Liver (tissue), 8 donors: ENCODE measurements at regions not wholly inside any gene's neighbourhood (a gene's known extent, or its start where the extent isn't known, plus 50 kb on each side); places are given as distances from the start of the nearest gene placed in this dataset.

Source experiments
- DNase-seq: peaks from one replicate; pipeline ENCODE4 v3.0.0-alpha.2; 2017; ENCODE audit warnings: low spot score
- H3K27ac ChIP-seq, 2 donors: one replicate each; pipeline ENCODE4 v1.7.0; 2013; ENCODE audit warnings: inconsistent platforms in 2 of 2, low read length in 2 of 2, control low read depth in 1 of 2, low read depth in 1 of 2, mild to moderate bottlenecking in 1 of 2
- H3K27me3 ChIP-seq, 4 donors: one replicate each; pipeline versions ENCODE4 v1.6.1 to v1.7.0; 2013; ENCODE audit warnings: low read length in 3 of 4, inconsistent platforms in 1 of 4, mild to moderate bottlenecking in 1 of 4, moderate library complexity in 1 of 4; ENCODE audit not compliant: control insufficient read depth in 4 of 4, insufficient read depth in 4 of 4
- H3K36me3 ChIP-seq, 4 donors: one replicate each; pipeline versions ENCODE4 v1.6.1 to v1.7.0; 2013; ENCODE audit warnings: low read length in 3 of 4, mild to moderate bottlenecking in 3 of 4, low read depth in 1 of 4, moderate library complexity in 1 of 4; ENCODE audit not compliant: control insufficient read depth in 4 of 4, insufficient read depth in 3 of 4
- H3K4me1 ChIP-seq, 4 donors: one replicate each; pipeline versions ENCODE4 v1.6.1 to v1.7.0; 2013; ENCODE audit warnings: low read length in 3 of 4, mild to moderate bottlenecking in 3 of 4, moderate library complexity in 1 of 4; ENCODE audit not compliant: control insufficient read depth in 4 of 4, insufficient read depth in 4 of 4
- H3K4me3 ChIP-seq, 3 donors: one replicate each; pipeline versions ENCODE4 v1.6.1 to v1.7.0; 2013; ENCODE audit warnings: low read length in 3 of 3, control low read depth in 1 of 3, low read depth in 1 of 3, mild to moderate bottlenecking in 1 of 3
- H3K9ac ChIP-seq, 2 donors: one replicate each; pipeline ENCODE4 v1.7.0; 2013; ENCODE audit warnings: low read length in 2 of 2, mild to moderate bottlenecking in 2 of 2, moderate library complexity in 2 of 2, control low read depth in 1 of 2, low read depth in 1 of 2
- H3K9me3 ChIP-seq, 4 donors: one replicate each; pipeline versions ENCODE4 v1.6.1 to v1.7.0; 2013; ENCODE audit warnings: low read length in 3 of 4; ENCODE audit not compliant: control insufficient read depth in 4 of 4
- FOXA1 ChIP-seq: IDR thresholded peaks from 2 replicates; pipeline ENCODE4 v1.6.1; 2016; ENCODE audit warnings: antibody characterized with exemption
- FOXA2 ChIP-seq: IDR thresholded peaks from 2 replicates; pipeline ENCODE4 v1.6.1; 2016; ENCODE audit warnings: antibody characterized with exemption
- GABPA ChIP-seq, 2 donors: IDR thresholded peaks in 1 of 2; conservative IDR thresholded peaks in 1 of 2; 2 replicates each; pipeline ENCODE4 v1.6.1; 2016; ENCODE audit warnings: antibody characterized with exemption in 2 of 2, mild to moderate bottlenecking in 1 of 2, moderate library complexity in 1 of 2
- HNF4A ChIP-seq, 2 donors: conservative IDR thresholded peaks; 2 replicates each; pipeline ENCODE4 v1.6.1; 2016; ENCODE audit warnings: antibody characterized with exemption in 2 of 2, mild to moderate bottlenecking in 2 of 2
- HNF4G ChIP-seq: IDR thresholded peaks from 2 replicates; pipeline ENCODE4 v1.6.1; 2016; ENCODE audit warnings: antibody characterized with exemption
- MAX ChIP-seq: IDR thresholded peaks from 2 replicates; pipeline ENCODE4 v1.6.1; 2016; ENCODE audit warnings: antibody characterized with exemption
- RAD21 ChIP-seq, 2 donors: IDR thresholded peaks; 2 replicates each; pipeline ENCODE4 v1.6.1; 2016; ENCODE audit warnings: antibody characterized with exemption in 2 of 2, mild to moderate bottlenecking in 2 of 2
- SP1 ChIP-seq: IDR thresholded peaks from 2 replicates; pipeline ENCODE4 v1.6.1; 2018; ENCODE audit warnings: antibody characterized with exemption, mild to moderate bottlenecking
- YY1 ChIP-seq: IDR thresholded peaks from 2 replicates; pipeline ENCODE4 v1.6.1; 2016; ENCODE audit warnings: antibody characterized with exemption, mild to moderate bottlenecking
- ZBTB33 ChIP-seq: IDR thresholded peaks from 2 replicates; pipeline ENCODE4 v1.6.1; 2016; ENCODE audit warnings: antibody characterized with exemption
- WGBS: extraction: QIAGEN DNeasy Blood & Tissue Kit; methylation state at CpG from one replicate; pipeline ENCODE4 v1.1.7; 2013; 5-methylcytosine and 5-hydroxymethylcytosine counted together
- TF ChIP-seq, protein P1 (sequence below): fragments of 150-350 bp; IDR thresholded peaks from 2 replicates; pipeline ENCODE4 v1.5.1; 2017; ENCODE audit warnings: improper control_type of control experiment, low read depth, low read length; ENCODE audit not compliant: missing input control
- donor health status: healthy.
- donor health status: healthy.
- donor health status: healthy.
- donor health status: healthy.
- donor health status: healthy.

DNA sequence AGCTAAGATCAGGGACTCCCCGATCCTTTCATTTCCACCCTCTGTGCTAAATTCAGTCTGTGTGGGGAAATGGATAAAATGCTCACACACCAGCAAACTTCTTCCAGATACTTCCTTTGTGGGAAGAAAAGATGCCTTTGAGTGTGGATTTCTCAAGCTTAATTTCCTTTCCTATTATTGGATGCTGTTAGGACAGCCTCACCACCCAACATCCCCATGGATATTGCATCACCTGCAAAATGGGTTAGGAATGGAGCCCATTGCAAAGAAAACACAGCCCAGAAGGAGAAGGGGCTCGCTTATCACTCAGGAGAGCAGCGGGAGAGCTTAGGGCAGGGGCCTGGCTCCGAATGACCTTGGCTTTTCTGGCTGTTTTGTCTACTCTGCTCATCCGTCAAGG, 272.2 kb downstream of the CDC5L start:
- WGBS, result 94% methylated on average over 5 of the region's 5 CpGs
- peaks cover 0 to 11% (median 5%) of the 10 kb centered on the region in 4 donors for H3K4me1 ChIP-seq
- no peaks in the 10 kb centered on the region for H3K27me3 ChIP-seq
- H3K9ac ChIP-seq, result no peak overlapping the region
- no peaks in the 10 kb centered on the region for H3K36me3 ChIP-seq
- H3K4me3 ChIP-seq, result no peak overlapping the region
- no peak for DNase-seq
- no peaks in the 10 kb centered on the region for H3K9me3 ChIP-seq
- no peak for TF ChIP-seq FOXA2
- TF ChIP-seq GABPA (IDR thresholded peaks at IDR 0.05 in 1 of 2, conservative IDR thresholded peaks at IDR 0.05 in 1 of 2), result no peak
- no peak for TF ChIP-seq FOXA1
- TF ChIP-seq SP1, result no peak
- no peak for TF ChIP-seq MAX
- TF ChIP-seq HNF4A (conservative IDR thresholded peaks at IDR 0.05), result no peak
- TF ChIP-seq, protein P1, sequence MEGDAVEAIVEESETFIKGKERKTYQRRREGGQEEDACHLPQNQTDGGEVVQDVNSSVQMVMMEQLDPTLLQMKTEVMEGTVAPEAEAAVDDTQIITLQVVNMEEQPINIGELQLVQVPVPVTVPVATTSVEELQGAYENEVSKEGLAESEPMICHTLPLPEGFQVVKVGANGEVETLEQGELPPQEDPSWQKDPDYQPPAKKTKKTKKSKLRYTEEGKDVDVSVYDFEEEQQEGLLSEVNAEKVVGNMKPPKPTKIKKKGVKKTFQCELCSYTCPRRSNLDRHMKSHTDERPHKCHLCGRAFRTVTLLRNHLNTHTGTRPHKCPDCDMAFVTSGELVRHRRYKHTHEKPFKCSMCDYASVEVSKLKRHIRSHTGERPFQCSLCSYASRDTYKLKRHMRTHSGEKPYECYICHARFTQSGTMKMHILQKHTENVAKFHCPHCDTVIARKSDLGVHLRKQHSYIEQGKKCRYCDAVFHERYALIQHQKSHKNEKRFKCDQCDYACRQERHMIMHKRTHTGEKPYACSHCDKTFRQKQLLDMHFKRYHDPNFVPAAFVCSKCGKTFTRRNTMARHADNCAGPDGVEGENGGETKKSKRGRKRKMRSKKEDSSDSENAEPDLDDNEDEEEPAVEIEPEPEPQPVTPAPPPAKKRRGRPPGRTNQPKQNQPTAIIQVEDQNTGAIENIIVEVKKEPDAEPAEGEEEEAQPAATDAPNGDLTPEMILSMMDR, result no peak
- no peak overlapping the region for H3K27ac ChIP-seq

- no peak overlapping the region for H3K9ac ChIP-seq
- TF ChIP-seq HNF4A (conservative IDR thresholded peaks at IDR 0.05) (peak; percentile 81 to 86), ZBTB33 (no peak), HNF4G (peak; percentile 47)
- H3K27me3 ChIP-seq, result no peaks in the 10 kb centered on the region
- peaks cover 0 to 6% (median 3%) of the 10 kb centered on the region in 4 donors for H3K4me1 ChIP-seq
- H3K9me3 ChIP-seq, result no peaks in the 10 kb centered on the region
- no peaks in the 10 kb centered on the region for H3K36me3 ChIP-seq
- H3K4me3 ChIP-seq, result no peak overlapping the region
- no peak for DNase-seq
- H3K27ac ChIP-seq, result no peak overlapping the region
- WGBS, result 55% methylated on average over 9 of the region's 9 CpGs
These were observed 273.2 kb downstream of the CDC5L start for GRCh38 chr6:44660561-44661220.

DNA sequence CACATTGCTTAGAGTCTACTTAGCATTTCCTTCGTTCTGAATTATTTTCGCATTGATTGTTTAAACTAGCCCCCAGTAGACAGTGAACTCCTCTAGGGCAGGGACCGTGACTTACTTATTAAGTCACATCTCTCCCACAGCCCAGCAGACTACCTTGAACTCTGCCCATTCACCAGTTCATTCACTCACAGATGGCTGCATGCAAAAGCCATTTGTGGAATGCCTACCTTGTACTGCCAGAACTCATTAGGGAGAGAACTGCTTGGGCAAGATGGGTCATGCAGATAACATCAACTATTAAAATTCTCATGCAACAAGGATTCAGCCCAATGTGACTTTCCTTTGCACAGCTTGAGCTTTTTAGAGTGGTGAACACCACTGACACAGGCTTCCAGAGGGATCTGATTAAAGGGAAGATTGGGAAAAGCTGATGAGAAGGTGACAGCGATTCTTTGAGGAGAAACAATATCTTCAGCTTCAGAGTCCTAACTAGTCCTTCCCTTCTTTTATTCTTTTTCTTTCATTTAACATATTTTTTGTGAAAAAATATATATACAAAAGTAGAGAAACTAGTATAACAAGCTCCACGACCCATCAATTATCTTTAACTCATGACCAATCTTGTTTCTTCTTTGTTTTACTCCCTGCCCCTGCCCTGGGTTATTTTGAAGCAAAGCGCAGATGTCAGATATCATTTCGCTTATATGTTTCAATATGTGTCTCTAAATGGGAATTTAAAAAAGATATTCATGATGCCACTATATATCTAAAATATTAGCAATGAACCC, 273.9 kb downstream of the CDC5L start:
- no peak overlapping the region for H3K4me3 ChIP-seq
- 91% methylated on average over 7 of the region's 7 CpGs for whole genome bisulfite sequencing
- H3K4me1 ChIP-seq, result peaks cover 0 to 5% (median 2%) of the 10 kb centered on the region in 4 donors
- H3K27ac ChIP-seq, result no peak overlapping the region
- no peaks in the 10 kb centered on the region for H3K36me3 ChIP-seq
- H3K9me3 ChIP-seq, result no peaks in the 10 kb centered on the region
- TF ChIP-seq HNF4G, result no peak
- TF ChIP-seq YY1, result no peak
- TF ChIP-seq FOXA2, result no peak
- TF ChIP-seq RAD21 (IDR thresholded peaks at IDR 0.05), result no peak
- no peak for TF ChIP-seq HNF4A (conservative IDR thresholded peaks at IDR 0.05)
- no peak overlapping the region for H3K9ac ChIP-seq
- no peak for DNase-seq
- H3K27me3 ChIP-seq, result no peaks in the 10 kb centered on the region
